H9 (cell line): ENCODE measurements at regions not wholly inside any gene's neighbourhood (a gene's known extent, or its start where the extent isn't known, plus 50 kb on each side); places are given as distances from the start of the nearest gene placed in this dataset.

Source experiments
- DNase-seq: peaks from one replicate; pipeline ENCODE4 v3.0.0-alpha.2; 2017
- H2AFZ ChIP-seq: one replicate; pipeline ENCODE4 v1.6.1; 2013; ENCODE audit warnings: mild to moderate bottlenecking, low read length, control low read depth, moderate library complexity
- H2AK5ac ChIP-seq: 2 replicates; pipeline ENCODE4 v1.6.1; 2013; ENCODE audit warnings: low read length, control low read depth, mixed read lengths; ENCODE audit not compliant: insufficient read length
- H2BK120ac ChIP-seq: one replicate; pipeline ENCODE4 v1.6.1; 2013; ENCODE audit warnings: low read depth, mild to moderate bottlenecking, low read length, control low read depth, inconsistent platforms; ENCODE audit not compliant: poor library complexity, severe bottlenecking
- H2BK12ac ChIP-seq: 2 replicates; pipeline ENCODE4 v1.6.1; 2013; ENCODE audit warnings: low read length, control low read depth, mixed read lengths, low read depth; ENCODE audit not compliant: insufficient read length
- H2BK15ac ChIP-seq: 2 replicates; pipeline ENCODE4 v1.6.1; 2013; ENCODE audit warnings: low read depth, low read length, control low read depth
- H2BK20ac ChIP-seq: one replicate; pipeline ENCODE4 v1.6.1; 2013; ENCODE audit warnings: low read depth, mild to moderate bottlenecking, low read length, control low read depth, inconsistent platforms; ENCODE audit not compliant: poor library complexity, severe bottlenecking
- H2BK5ac ChIP-seq: 2 replicates; pipeline ENCODE4 v1.6.1; 2013; ENCODE audit warnings: low read length, control low read depth, mixed read lengths; ENCODE audit not compliant: insufficient read length
- H3K14ac ChIP-seq: 2 replicates; pipeline ENCODE4 v1.6.1; 2013; ENCODE audit warnings: low read length, control low read depth; ENCODE audit not compliant: insufficient read depth
- H3K18ac ChIP-seq: 2 replicates; pipeline ENCODE4 v1.6.1; 2013; ENCODE audit warnings: low read depth, mild to moderate bottlenecking, mixed read lengths, low read length, control low read depth; ENCODE audit not compliant: insufficient read length
- H3K23ac ChIP-seq: 2 replicates; pipeline ENCODE4 v1.6.1; 2013; ENCODE audit warnings: low read length, control low read depth, mixed read lengths, low read depth; ENCODE audit not compliant: insufficient read length
- H3K23me2 ChIP-seq: 2 replicates; pipeline ENCODE4 v1.6.1; 2013; ENCODE audit warnings: low read depth, mild to moderate bottlenecking, mixed read lengths, low read length, control low read depth; ENCODE audit not compliant: insufficient read length, poor library complexity, severe bottlenecking
- H3K27ac ChIP-seq: 2 replicates; pipeline ENCODE4 v1.5.1; 2013; ENCODE audit warnings: low read length, control low read depth, mixed read lengths, low read depth; ENCODE audit not compliant: insufficient read length
- H3K27me3 ChIP-seq: 2 replicates; pipeline ENCODE4 v1.6.1; 2013; ENCODE audit warnings: low read length, control low read depth, inconsistent platforms; ENCODE audit not compliant: insufficient read depth
- H3K4ac ChIP-seq: 2 replicates; pipeline ENCODE4 v1.6.1; 2013; ENCODE audit warnings: low read depth, mild to moderate bottlenecking, control low read depth, inconsistent platforms, low read length, moderate library complexity
- H3K4me1 ChIP-seq: 2 replicates; pipeline ENCODE4 v1.6.1; 2013; ENCODE audit warnings: low read length, control low read depth, inconsistent platforms; ENCODE audit not compliant: insufficient read depth
- H3K4me2 ChIP-seq: 2 replicates; pipeline ENCODE4 v1.6.1; 2013; ENCODE audit warnings: low read length, control low read depth, mixed read lengths; ENCODE audit not compliant: insufficient read length, insufficient read depth
- H3K56ac ChIP-seq: 2 replicates; pipeline ENCODE4 v1.6.1; 2013; ENCODE audit warnings: low read depth, mild to moderate bottlenecking, mixed read lengths, low read length, control low read depth; ENCODE audit not compliant: insufficient read length
- H3K79me1 ChIP-seq: 2 replicates; pipeline ENCODE4 v1.6.1; 2013; ENCODE audit warnings: low read depth, mild to moderate bottlenecking, moderate library complexity, low read length, control low read depth, inconsistent platforms; ENCODE audit not compliant: insufficient read depth, poor library complexity, severe bottlenecking
- H3K79me2 ChIP-seq: 2 replicates; pipeline ENCODE4 v1.6.1; 2013; ENCODE audit warnings: low read length, control low read depth, inconsistent platforms; ENCODE audit not compliant: insufficient read depth
- H3K9ac ChIP-seq: 2 replicates; pipeline ENCODE4 v1.6.1; 2013; ENCODE audit warnings: low read length, control low read depth, mixed read lengths; ENCODE audit not compliant: insufficient read length; ENCODE audit errors: extremely low read depth
- H3K9me3 ChIP-seq: one replicate; pipeline ENCODE4 v1.6.1; 2013; ENCODE audit warnings: low read depth, low read length, inconsistent platforms; ENCODE audit not compliant: control insufficient read depth
- H3T11ph ChIP-seq: one replicate; pipeline ENCODE4 v1.6.1; 2013; ENCODE audit warnings: mild to moderate bottlenecking, low read length, control low read depth, inconsistent platforms
- H4K20me1 ChIP-seq: one replicate; pipeline ENCODE4 v1.6.1; 2013; ENCODE audit not compliant: control insufficient read depth, insufficient read length, insufficient read depth
- H4K5ac ChIP-seq: 2 replicates; pipeline ENCODE4 v1.6.1; 2013; ENCODE audit warnings: low read depth, mild to moderate bottlenecking, mixed read lengths, low read length, control low read depth; ENCODE audit not compliant: insufficient read length
- H4K8ac ChIP-seq: replicated peaks from 2 replicates; pipeline ENCODE4 v1.6.1; 2013; ENCODE audit warnings: low read length, control low read depth, mixed read lengths, low read depth; ENCODE audit not compliant: insufficient read length
- H4K91ac ChIP-seq: 2 replicates; pipeline ENCODE4 v1.6.1; 2013; ENCODE audit warnings: low read depth, mild to moderate bottlenecking, moderate library complexity, mixed read lengths, low read length, control low read depth; ENCODE audit not compliant: insufficient read length
- H3K27ac Mint-ChIP-seq, 3 experiments: 2 replicates in 2 of 3; 3 replicates in 1 of 3; pipeline ENCODE4 v1.8.0; 2020 to 2021; ENCODE audit warnings: mixed read lengths in 3 of 3, mild to moderate bottlenecking in 1 of 3, moderate library complexity in 1 of 3
- H3K27me3 Mint-ChIP-seq: 2 replicates; pipeline ENCODE4 v1.8.0; 2021; ENCODE audit warnings: low read depth, mild to moderate bottlenecking, moderate library complexity, mixed read lengths
- H3K36me3 Mint-ChIP-seq, 3 experiments: 2 replicates in 2 of 3; 3 replicates in 1 of 3; pipeline ENCODE4 v1.8.0; 2020 to 2021; ENCODE audit warnings: low read depth in 3 of 3, mixed read lengths in 3 of 3; ENCODE audit not compliant: insufficient read depth in 1 of 3
- H3K4me1 Mint-ChIP-seq, 2 experiments: 2 replicates each; pipeline ENCODE4 v1.8.0; 2020; ENCODE audit warnings: mixed read lengths in 2 of 2
- H3K4me3 Mint-ChIP-seq, 2 experiments: 2 replicates in 1 of 2; 3 replicates in 1 of 2; pipeline ENCODE4 v1.8.0; 2020 to 2021; ENCODE audit warnings: mild to moderate bottlenecking in 2 of 2, mixed read lengths in 2 of 2, moderate library complexity in 1 of 2
- H3K9me3 Mint-ChIP-seq, 2 experiments: 2 replicates in 1 of 2; 3 replicates in 1 of 2; pipeline ENCODE4 v1.8.0; 2020; ENCODE audit warnings: mild to moderate bottlenecking in 2 of 2, mixed read lengths in 2 of 2, moderate library complexity in 1 of 2
- CTCF ChIP-seq: fragments of 200-600 bp; sonication (generic); conservative IDR thresholded peaks from 3 replicates; pipeline ENCODE4 v1.8.0; 2021; ENCODE audit warnings: antibody characterized with exemption, mild to moderate bottlenecking
- WGBS: extraction: QIAGEN DNeasy Blood & Tissue Kit; methylation state at CpG from one replicate; pipeline ENCODE4 v1.1.7; 2013; ENCODE audit warnings: missing lambda C conversion rate, low lambda C conversion rate, mixed read lengths; ENCODE audit not compliant: insufficient read length; ENCODE audit errors: extremely low coverage; 5-methylcytosine and 5-hydroxymethylcytosine counted together

DNA sequence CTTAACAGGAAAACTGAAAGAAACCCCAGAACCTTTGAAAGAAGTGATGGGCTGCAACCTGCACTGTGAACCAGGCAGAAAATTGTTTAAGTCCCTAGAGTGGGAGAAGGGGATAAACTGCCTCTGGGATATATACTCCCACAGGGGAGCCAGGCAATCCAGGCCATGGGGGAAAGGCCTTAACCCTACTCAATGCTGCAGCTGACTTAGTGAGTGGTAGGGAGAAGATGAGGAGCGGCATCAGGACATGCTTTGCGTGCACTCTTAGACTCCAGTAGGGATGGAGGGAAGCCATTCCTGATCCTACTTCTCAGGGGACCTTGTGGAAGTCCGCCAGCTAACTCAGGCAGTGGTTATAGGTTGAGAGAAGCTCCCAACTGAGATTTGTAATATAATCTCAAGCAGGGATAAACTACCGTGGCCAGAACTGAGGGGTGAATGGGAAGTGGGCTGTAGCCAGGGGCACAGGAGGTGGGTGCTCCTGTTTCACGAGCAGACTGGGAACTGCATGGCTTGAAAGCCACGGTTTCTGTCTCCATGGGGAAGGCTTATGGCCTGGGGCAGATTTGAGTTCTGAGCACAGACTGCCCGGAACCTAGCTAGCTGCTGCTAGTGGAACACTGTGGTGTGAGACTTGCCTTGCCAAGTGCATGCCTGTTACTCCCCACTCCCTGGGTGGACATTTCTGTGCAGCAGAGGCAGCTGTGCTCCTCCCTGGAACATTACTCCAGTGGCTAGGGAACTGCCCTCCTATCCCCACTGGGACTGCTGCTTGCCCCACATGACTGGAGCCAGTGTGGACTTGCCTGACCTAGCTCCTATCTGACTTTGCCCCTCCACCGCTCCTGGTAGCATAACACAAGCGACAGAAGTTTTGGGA is 119.2 kb upstream of the SCAF11 start:
- H4K8ac ChIP-seq = no peak overlapping the region
- no CpG with 5 or more reads among the region's 9 CpGs for WGBS
- H3K4me1 Mint-ChIP-seq = peaks cover 0 to 8% of the 10 kb centered on the region in 2 experiments; a peak in 2 of 4 replicates
- no peak overlapping the region for H3K56ac ChIP-seq
- no peaks in the 10 kb centered on the region for H3K27me3 Mint-ChIP-seq
- H2AK5ac ChIP-seq = no peak overlapping the region
- H3K23me2 ChIP-seq = no peaks in the 10 kb centered on the region
- H3K4me3 Mint-ChIP-seq = no peak overlapping the region
- no peak overlapping the region for H4K91ac ChIP-seq
- H2BK120ac ChIP-seq = no peak overlapping the region
- no peak for DNase-seq
- no peaks in the 10 kb centered on the region for H4K20me1 ChIP-seq
- H2BK12ac ChIP-seq = no peak overlapping the region
- H3K18ac ChIP-seq = no peak overlapping the region
- H4K5ac ChIP-seq = no peak overlapping the region
- H3K9me3 Mint-ChIP-seq = peaks cover 12 to 25% of the 10 kb centered on the region in 2 experiments; a peak in 4 of 5 replicates
- H3K9ac ChIP-seq = no peak overlapping the region
- H3K23ac ChIP-seq = no peak overlapping the region
- no peaks in the 10 kb centered on the region for H3K79me1 ChIP-seq
- H3K4ac ChIP-seq = no peak overlapping the region
- no peak overlapping the region for H3K27ac ChIP-seq
- H3K4me2 ChIP-seq = no peak overlapping the region
- no peak overlapping the region for H2BK5ac ChIP-seq
- H3K4me1 ChIP-seq = no peaks in the 10 kb centered on the region
- H3K27me3 ChIP-seq = no peaks in the 10 kb centered on the region
- no peak overlapping the region for H2BK20ac ChIP-seq
- no peak for TF ChIP-seq CTCF
- peaks cover 0 to 20% (median 0%) of the 10 kb centered on the region in 3 experiments; a peak in 3 of 7 replicates for H3K36me3 Mint-ChIP-seq
- no peaks in the 10 kb centered on the region for H3K9me3 ChIP-seq
- H3K14ac ChIP-seq = no peak overlapping the region
- no peak overlapping the region for H2AFZ ChIP-seq
- no peak overlapping the region; a peak in 1 of 7 replicates for H3K27ac Mint-ChIP-seq
- no peak overlapping the region for H2BK15ac ChIP-seq
- no peaks in the 10 kb centered on the region for H3K79me2 ChIP-seq
- no peak overlapping the region for H3T11ph ChIP-seq
